ENCODE measurements at regions not wholly inside any gene's neighbourhood (a gene's known extent, or its start where the extent isn't known, plus 50 kb on each side); places are given as distances from the start of the nearest gene placed in this dataset.

DNA sequence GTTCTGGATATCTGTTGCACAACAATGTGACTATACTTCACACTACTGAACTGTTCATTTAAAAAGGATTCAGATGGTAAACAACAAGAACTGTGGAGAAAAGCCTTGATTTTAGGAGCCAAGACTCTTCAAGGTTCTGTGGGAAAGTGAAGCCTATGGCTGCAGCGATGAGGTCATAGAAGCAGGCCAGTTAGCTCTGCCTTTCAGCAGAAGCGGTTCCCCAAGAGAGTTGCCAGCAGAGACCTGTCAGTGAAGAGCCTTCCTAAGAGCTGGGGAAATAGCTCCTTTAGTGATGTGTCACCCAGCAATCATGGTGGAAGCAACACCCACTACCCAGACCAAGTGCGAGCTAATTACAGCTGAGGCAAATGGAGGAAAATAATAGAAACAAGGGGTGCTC is 346.5 kb upstream of the ETAA1 start:
- Histone ChIP-seq H3K9me2 (replicated peaks; ENCODE audit: insufficient read depth, low read length) (no peaks in the 10 kb centered on the region), H3F3A (ENCODE audit: insufficient read depth, low read length) (no peaks in the 10 kb centered on the region), H3K27ac (ENCODE audit: low read length) (no peak overlapping the region), H3K4me3 (ENCODE audit: low read length) (no peak overlapping the region), H3K36me3 (replicated peaks; ENCODE audit: insufficient read depth, low read length) (no peaks in the 10 kb centered on the region), H3K9me3 (replicated peaks; ENCODE audit: insufficient read depth, low read length) (no peaks in the 10 kb centered on the region), H3K4me1 (ENCODE audit: low read length) (no peaks in the 10 kb centered on the region), H3K27me3 (replicated peaks; ENCODE audit: insufficient read depth, low read length) (no peaks in the 10 kb centered on the region), H2AFZ (ENCODE audit: low read length) (no peak overlapping the region), H3K79me2 (ENCODE audit: low read length) (no peaks in the 10 kb centered on the region), H3K9ac (ENCODE audit: low read length) (no peak overlapping the region), H3K4me2 (ENCODE audit: low read depth, low read length) (no peak overlapping the region), H4K20me1 (ENCODE audit: insufficient read depth, low read length) (no peaks in the 10 kb centered on the region)
- TF ChIP-seq, protein P1, sequence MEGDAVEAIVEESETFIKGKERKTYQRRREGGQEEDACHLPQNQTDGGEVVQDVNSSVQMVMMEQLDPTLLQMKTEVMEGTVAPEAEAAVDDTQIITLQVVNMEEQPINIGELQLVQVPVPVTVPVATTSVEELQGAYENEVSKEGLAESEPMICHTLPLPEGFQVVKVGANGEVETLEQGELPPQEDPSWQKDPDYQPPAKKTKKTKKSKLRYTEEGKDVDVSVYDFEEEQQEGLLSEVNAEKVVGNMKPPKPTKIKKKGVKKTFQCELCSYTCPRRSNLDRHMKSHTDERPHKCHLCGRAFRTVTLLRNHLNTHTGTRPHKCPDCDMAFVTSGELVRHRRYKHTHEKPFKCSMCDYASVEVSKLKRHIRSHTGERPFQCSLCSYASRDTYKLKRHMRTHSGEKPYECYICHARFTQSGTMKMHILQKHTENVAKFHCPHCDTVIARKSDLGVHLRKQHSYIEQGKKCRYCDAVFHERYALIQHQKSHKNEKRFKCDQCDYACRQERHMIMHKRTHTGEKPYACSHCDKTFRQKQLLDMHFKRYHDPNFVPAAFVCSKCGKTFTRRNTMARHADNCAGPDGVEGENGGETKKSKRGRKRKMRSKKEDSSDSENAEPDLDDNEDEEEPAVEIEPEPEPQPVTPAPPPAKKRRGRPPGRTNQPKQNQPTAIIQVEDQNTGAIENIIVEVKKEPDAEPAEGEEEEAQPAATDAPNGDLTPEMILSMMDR (IDR thresholded peaks at IDR 0.05; ENCODE audit: low read length), result no peak
- TF ChIP-seq EZH2phosphoT487 (IDR thresholded peaks at IDR 0.05; ENCODE audit: low read length) (no peak), EZH2 (optimal IDR thresholded peaks at IDR 0.05; ENCODE audit: low read depth, low read length) (no peak)
- no peak for DNase-seq

DNA sequence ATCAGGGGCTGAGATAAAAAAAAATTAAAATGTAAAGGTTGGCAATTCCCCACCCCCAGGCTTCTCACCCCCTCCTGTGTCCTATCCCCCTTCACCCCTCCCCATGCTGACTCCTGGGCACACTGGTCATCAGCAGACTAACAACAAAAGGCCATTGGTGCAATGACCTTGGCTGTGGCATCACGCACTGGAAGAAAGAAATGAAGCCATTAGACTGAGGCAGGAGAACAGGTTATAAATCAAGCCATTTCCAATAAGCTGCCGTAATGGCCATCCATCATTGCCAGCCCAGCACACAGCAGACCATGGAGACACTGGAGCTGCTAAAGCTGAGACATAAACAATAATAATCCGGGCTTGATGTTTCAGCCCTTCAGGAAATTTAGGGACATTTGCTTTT is 342.4 kb upstream of the ETAA1 start:
- Histone ChIP-seq H3K4me1 (ENCODE audit: low read length) (no peaks in the 10 kb centered on the region), H4K20me1 (ENCODE audit: insufficient read depth, low read length) (no peaks in the 10 kb centered on the region), H3K9me3 (replicated peaks; ENCODE audit: insufficient read depth, low read length) (no peaks in the 10 kb centered on the region), H3K4me3 (ENCODE audit: low read length) (no peak overlapping the region), H3K79me2 (ENCODE audit: low read length) (no peaks in the 10 kb centered on the region), H3K9ac (ENCODE audit: low read length) (no peak overlapping the region), H3F3A (ENCODE audit: insufficient read depth, low read length) (no peaks in the 10 kb centered on the region), H2AFZ (ENCODE audit: low read length) (no peak overlapping the region), H3K27me3 (replicated peaks; ENCODE audit: insufficient read depth, low read length) (no peaks in the 10 kb centered on the region), H3K9me2 (replicated peaks; ENCODE audit: insufficient read depth, low read length) (no peaks in the 10 kb centered on the region), H3K27ac (ENCODE audit: low read length) (no peak overlapping the region), H3K4me2 (ENCODE audit: low read depth, low read length) (no peak overlapping the region), H3K36me3 (replicated peaks; ENCODE audit: insufficient read depth, low read length) (no peaks in the 10 kb centered on the region)
- DNase-seq, result no peak
- TF ChIP-seq EZH2phosphoT487 (IDR thresholded peaks at IDR 0.05; ENCODE audit: low read length) (no peak), EZH2 (optimal IDR thresholded peaks at IDR 0.05; ENCODE audit: low read depth, low read length) (no peak)
- TF ChIP-seq, protein P1 (IDR thresholded peaks at IDR 0.05; ENCODE audit: low read length), result no peak

DNA sequence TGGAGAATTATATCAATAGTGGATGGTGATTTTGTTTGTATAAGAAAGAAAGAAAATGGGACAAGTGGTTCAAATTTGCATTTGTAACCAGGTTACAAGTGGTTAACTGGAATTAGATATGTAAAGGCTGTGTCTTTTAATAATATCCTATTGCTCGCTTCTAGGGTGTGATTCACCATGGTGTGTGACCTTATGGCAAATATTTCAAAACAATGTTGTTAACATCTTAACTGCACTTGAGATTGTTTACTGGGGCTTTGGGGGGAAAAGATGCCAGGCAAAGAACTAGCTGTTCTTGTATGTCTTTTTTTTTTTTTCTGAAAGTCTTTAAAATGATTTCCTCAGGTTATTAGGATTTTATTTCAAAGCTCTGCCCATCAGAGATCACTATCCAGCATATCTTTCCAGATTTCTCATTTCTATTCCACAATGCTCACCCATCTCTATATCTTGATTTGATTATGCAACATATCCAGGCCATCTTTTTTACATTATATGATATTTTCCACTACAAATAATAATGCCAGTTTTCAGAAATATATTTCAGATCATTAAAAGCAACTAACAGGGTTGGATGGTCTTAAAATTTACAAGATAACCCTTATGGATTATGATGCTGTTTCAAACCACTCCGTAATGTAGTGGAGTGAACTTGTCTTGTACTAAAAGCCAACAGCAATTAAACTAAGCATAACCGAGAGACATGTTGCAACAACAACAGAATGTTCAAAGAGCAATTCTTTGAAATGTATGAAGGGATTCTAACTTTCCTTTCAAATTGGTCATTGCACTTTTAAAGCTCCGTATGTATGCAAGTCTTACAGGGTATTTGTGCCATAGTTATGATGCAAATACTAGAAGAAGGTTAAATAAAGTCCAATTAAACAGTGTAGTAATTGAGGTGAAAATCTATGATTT is 341.5 kb upstream of the ETAA1 start:
- no peak overlapping the region for H3K4me2 ChIP-seq (ENCODE audit: low read depth, low read length)
- H3K9me3 ChIP-seq (replicated peaks; ENCODE audit: insufficient read depth, low read length), result no peaks in the 10 kb centered on the region
- no peak overlapping the region for H3K4me3 ChIP-seq (ENCODE audit: low read length)
- no peak for DNase-seq
- H2AFZ ChIP-seq (ENCODE audit: low read length), result no peak overlapping the region
- no peaks in the 10 kb centered on the region for H3K27me3 ChIP-seq (replicated peaks; ENCODE audit: insufficient read depth, low read length)
- no peaks in the 10 kb centered on the region for H3K4me1 ChIP-seq (ENCODE audit: low read length)
- H3K9ac ChIP-seq (ENCODE audit: low read length), result no peak overlapping the region
- H3K79me2 ChIP-seq (ENCODE audit: low read length), result no peaks in the 10 kb centered on the region
- no peaks in the 10 kb centered on the region for H3K36me3 ChIP-seq (replicated peaks; ENCODE audit: insufficient read depth, low read length)
- H3K27ac ChIP-seq (ENCODE audit: low read length), result no peak overlapping the region
- TF ChIP-seq EZH2phosphoT487 (IDR thresholded peaks at IDR 0.05; ENCODE audit: low read length) (no peak), EZH2 (optimal IDR thresholded peaks at IDR 0.05; ENCODE audit: low read depth, low read length) (no peak)
- TF ChIP-seq, protein P1 (IDR thresholded peaks at IDR 0.05; ENCODE audit: low read length), result no peak
- no peaks in the 10 kb centered on the region for H4K20me1 ChIP-seq (ENCODE audit: insufficient read depth, low read length)
- H3K9me2 ChIP-seq (replicated peaks; ENCODE audit: insufficient read depth, low read length), result no peaks in the 10 kb centered on the region
- no peaks in the 10 kb centered on the region for H3F3A ChIP-seq (ENCODE audit: insufficient read depth, low read length)

Data from MM.1S (cell line).